ENCODE measurements at regions not wholly inside any gene's neighbourhood (a gene's known extent, or its start where the extent isn't known, plus 50 kb on each side); places are given as distances from the start of the nearest gene placed in this dataset.
"Not testable (repeated sequence)": the region's sequence is repeated elsewhere in the genome, so short reads cannot be mapped to it uniquely, and the experiment has no call there.

GRCh38 chrY:3491423-3491822 lies 87.4 kb upstream of the TGIF2LY start:
- DNase-seq (ENCODE audit: extremely low read depth in 1 of 2, low read depth in 1 of 2), result peak in 1 of 2 donors; percentile 0

- not testable (repeated sequence) for DNase-seq (ENCODE audit: extremely low read depth in 1 of 2, low read depth in 1 of 2)
These were observed 84.3 kb upstream of the TGIF2LY start for GRCh38 chrY:3494539-3494938.

- DNase-seq (ENCODE audit: extremely low read depth in 1 of 2, low read depth in 1 of 2), result not testable (repeated sequence)
These were observed 51.8 kb upstream of the TGIF2LY start for GRCh38 chrY:3527040-3527439.
